Panc1 (cell line): ENCODE measurements at regions not wholly inside any gene's neighbourhood (a gene's known extent, or its start where the extent isn't known, plus 50 kb on each side); places are given as distances from the start of the nearest gene placed in this dataset.

Source experiments
- CTCF ChIP-seq: fragments of 450-650 bp; IDR thresholded peaks from 2 replicates; pipeline ENCODE4 v1.5.1; 2017; ENCODE audit warnings: mild to moderate bottlenecking
- REST ChIP-seq, 2 experiments: IDR thresholded peaks; 2 replicates each; pipeline ENCODE4 v1.6.1; 2011 to 2012; ENCODE audit warnings: low read depth in 2 of 2, control low read depth in 1 of 2, low read length in 1 of 2, mild to moderate bottlenecking in 1 of 2, moderate library complexity in 1 of 2; ENCODE audit not compliant: insufficient read depth in 1 of 2
- TCF7L2 ChIP-seq: IDR thresholded peaks from 2 replicates; pipeline ENCODE4 v1.6.1; 2011; ENCODE audit warnings: mild to moderate bottlenecking, low read depth, low read length, inconsistent platforms

- TF ChIP-seq CTCF (no peak), TCF7L2 (no peak), REST (IDR thresholded peaks at IDR 0.05; ENCODE audit: insufficient read depth in 1 of 2, low read depth in 2 of 2, low read length in 1 of 2) (no peak)
Observed at GRCh38 chr14:54191846-54192245, 205.0 kb upstream of the CDKN3 start.
